ENCODE measurements at regions not wholly inside any gene's neighbourhood (a gene's known extent, or its start where the extent isn't known, plus 50 kb on each side); places are given as distances from the start of the nearest gene placed in this dataset.

GRCh38 chr3:117150628-117151027 is 441.0 kb downstream of the TUSC7 start:
- TF ChIP-seq POLR2A (IDR thresholded peaks at IDR 0.05) (no peak), CTCF (IDR thresholded peaks at IDR 0.05 in 4 of 5, conservative IDR thresholded peaks at IDR 0.05 in 1 of 5) (no peak)
- ATAC-seq (no peak), DNase-seq (no peak)
- no peaks in the 10 kb centered on the region for H3K9me3 ChIP-seq
- no peak overlapping the region for H3K27ac ChIP-seq
- no peaks in the 10 kb centered on the region for H3K4me1 ChIP-seq
- H3K4me3 ChIP-seq = no peak overlapping the region
- in situ Hi-C loops (cut with MboI; ENCODE audit: low sequenced_read_pairs in 4 of 4) (no loop called here), intact Hi-C loops (cut with DNase I; ENCODE audit: low total_unique reads) (no loop called here)
- no peaks in the 10 kb centered on the region for H3K27me3 ChIP-seq
- no peaks in the 10 kb centered on the region for H3K36me3 ChIP-seq

DNA sequence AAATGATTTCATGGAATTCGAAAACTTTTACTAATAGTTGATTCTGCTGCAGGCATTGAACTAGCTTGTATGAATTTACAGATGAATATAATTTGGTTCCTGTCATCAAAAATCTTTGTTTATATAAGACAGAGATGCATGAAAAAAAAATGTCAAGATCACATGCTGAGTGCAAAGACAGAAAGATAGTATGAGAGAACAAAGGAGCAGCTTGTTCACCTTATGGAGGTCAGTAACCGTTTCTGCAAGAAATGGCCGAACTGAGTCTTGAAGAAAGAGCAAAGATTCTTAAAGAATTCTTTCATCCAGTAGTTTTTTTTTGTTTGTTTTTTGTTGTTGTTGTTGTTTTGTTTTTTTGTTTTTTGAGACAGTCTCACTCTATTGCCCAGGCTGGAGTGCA is 450.6 kb downstream of the TUSC7 start:
- TF ChIP-seq POLR2A (IDR thresholded peaks at IDR 0.05) = no peak
- TF ChIP-seq CTCF (IDR thresholded peaks at IDR 0.05 in 4 of 5, conservative IDR thresholded peaks at IDR 0.05 in 1 of 5) = no peak
- no peaks in the 10 kb centered on the region for H3K9me3 ChIP-seq
- DNase-seq = no peak
- no peaks in the 10 kb centered on the region for H3K27me3 ChIP-seq
- in situ Hi-C loops (cut with MboI; ENCODE audit: low sequenced_read_pairs in 4 of 4) = no loop called here
- intact Hi-C loops (cut with DNase I; ENCODE audit: low total_unique reads) = no loop called here
- H3K27ac ChIP-seq = no peak overlapping the region
- H3K36me3 ChIP-seq = no peaks in the 10 kb centered on the region
- no peaks in the 10 kb centered on the region for H3K4me1 ChIP-seq
- no peak for ATAC-seq
- no peak overlapping the region for H3K4me3 ChIP-seq

GRCh38 chr3:117161816-117162215 is 452.2 kb downstream of the TUSC7 start:
- DNase-seq = no peak
- no peaks in the 10 kb centered on the region for H3K9me3 ChIP-seq
- no peaks in the 10 kb centered on the region for H3K27me3 ChIP-seq
- H3K36me3 ChIP-seq = no peaks in the 10 kb centered on the region
- H3K4me1 ChIP-seq = no peaks in the 10 kb centered on the region
- ATAC-seq = no peak
- TF ChIP-seq CTCF (IDR thresholded peaks at IDR 0.05 in 4 of 5, conservative IDR thresholded peaks at IDR 0.05 in 1 of 5) (no peak), POLR2A (IDR thresholded peaks at IDR 0.05) (no peak)
- no peak overlapping the region for H3K27ac ChIP-seq
- no peak overlapping the region for H3K4me3 ChIP-seq
- intact Hi-C loops (cut with DNase I; ENCODE audit: low total_unique reads) = no loop called here
- in situ Hi-C loops (cut with MboI; ENCODE audit: low sequenced_read_pairs in 4 of 4) = no loop called here

- H3K4me3 ChIP-seq = no peak overlapping the region
- intact Hi-C loops (cut with DNase I; ENCODE audit: low total_unique reads) = no loop called here
- H3K36me3 ChIP-seq = no peaks in the 10 kb centered on the region
- H3K4me1 ChIP-seq = no peaks in the 10 kb centered on the region
- TF ChIP-seq CTCF (IDR thresholded peaks at IDR 0.05 in 4 of 5, conservative IDR thresholded peaks at IDR 0.05 in 1 of 5) = no peak
- no peak for TF ChIP-seq POLR2A (IDR thresholded peaks at IDR 0.05)
- H3K27ac ChIP-seq = no peak overlapping the region
- in situ Hi-C loops (cut with MboI; ENCODE audit: low sequenced_read_pairs in 4 of 4) = no loop called here
- DNase-seq (no peak), ATAC-seq (no peak)
- no peaks in the 10 kb centered on the region for H3K9me3 ChIP-seq
- no peaks in the 10 kb centered on the region for H3K27me3 ChIP-seq
Observed at GRCh38 chr3:117165176-117165575, 455.6 kb downstream of the TUSC7 start.

DNA sequence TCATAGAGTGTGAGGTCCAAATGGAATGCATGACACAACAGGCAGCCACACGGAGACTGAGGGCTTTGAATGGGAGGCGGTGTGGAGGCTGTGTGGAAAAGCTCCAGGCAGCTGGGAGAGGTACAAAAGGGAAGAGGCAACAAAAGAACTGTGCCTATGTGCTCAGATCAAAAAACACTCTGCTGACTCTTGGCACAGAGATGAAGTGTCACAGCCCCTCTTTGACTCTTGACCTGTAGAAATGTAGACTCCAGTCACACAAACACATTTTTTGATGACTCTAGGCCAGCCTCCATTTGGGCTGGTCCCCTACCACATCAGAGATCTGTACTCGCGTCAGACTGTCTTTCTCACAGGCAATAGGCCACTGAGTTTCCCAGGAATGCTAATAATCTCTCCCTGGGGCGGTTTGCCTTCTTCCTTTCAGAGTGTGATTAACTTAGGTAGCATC is 456.0 kb downstream of the TUSC7 start:
- no peaks in the 10 kb centered on the region for H3K9me3 ChIP-seq
- H3K4me1 ChIP-seq = no peaks in the 10 kb centered on the region
- intact Hi-C loops (cut with DNase I; ENCODE audit: low total_unique reads) = no loop called here
- no peak for DNase-seq
- in situ Hi-C loops (cut with MboI; ENCODE audit: low sequenced_read_pairs in 4 of 4) = no loop called here
- no peaks in the 10 kb centered on the region for H3K27me3 ChIP-seq
- H3K27ac ChIP-seq = no peak overlapping the region
- ATAC-seq = no peak
- H3K4me3 ChIP-seq = no peak overlapping the region
- no peaks in the 10 kb centered on the region for H3K36me3 ChIP-seq
- TF ChIP-seq CTCF (IDR thresholded peaks at IDR 0.05 in 4 of 5, conservative IDR thresholded peaks at IDR 0.05 in 1 of 5) (no peak), POLR2A (IDR thresholded peaks at IDR 0.05) (no peak)

All from gastrocnemius medialis (tissue), 4 donors.